ENCODE measurements at regions not wholly inside any gene's neighbourhood (a gene's known extent, or its start where the extent isn't known, plus 50 kb on each side); places are given as distances from the start of the nearest gene placed in this dataset.
"Not testable (repeated sequence)": the region's sequence is repeated elsewhere in the genome, so short reads cannot be mapped to it uniquely, and the experiment has no call there.

- no peak for DNase-seq
Observed at GRCh38 chr11:130551388-130551787, 102.9 kb downstream of the ADAMTS15 start.

DNA sequence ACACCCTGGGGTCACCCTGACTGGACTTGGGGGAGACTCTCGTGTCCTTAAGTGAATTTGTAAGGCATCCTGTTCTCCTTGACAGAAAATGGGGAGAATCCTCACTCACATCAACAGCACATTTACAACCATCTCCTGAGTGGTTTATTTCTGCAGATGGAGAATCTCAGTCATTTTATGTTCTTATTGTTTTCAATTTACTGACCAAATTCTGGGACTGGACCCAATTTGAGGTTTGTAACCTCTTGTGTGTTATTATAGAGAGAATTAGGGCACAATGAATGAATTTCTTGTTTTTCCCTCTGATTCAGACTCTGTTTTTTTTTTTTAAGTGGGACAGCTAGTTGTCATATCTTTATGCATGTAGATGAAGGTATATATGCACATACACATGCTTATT is 104.9 kb downstream of the ADAMTS15 start:
- no peak for DNase-seq

DNA sequence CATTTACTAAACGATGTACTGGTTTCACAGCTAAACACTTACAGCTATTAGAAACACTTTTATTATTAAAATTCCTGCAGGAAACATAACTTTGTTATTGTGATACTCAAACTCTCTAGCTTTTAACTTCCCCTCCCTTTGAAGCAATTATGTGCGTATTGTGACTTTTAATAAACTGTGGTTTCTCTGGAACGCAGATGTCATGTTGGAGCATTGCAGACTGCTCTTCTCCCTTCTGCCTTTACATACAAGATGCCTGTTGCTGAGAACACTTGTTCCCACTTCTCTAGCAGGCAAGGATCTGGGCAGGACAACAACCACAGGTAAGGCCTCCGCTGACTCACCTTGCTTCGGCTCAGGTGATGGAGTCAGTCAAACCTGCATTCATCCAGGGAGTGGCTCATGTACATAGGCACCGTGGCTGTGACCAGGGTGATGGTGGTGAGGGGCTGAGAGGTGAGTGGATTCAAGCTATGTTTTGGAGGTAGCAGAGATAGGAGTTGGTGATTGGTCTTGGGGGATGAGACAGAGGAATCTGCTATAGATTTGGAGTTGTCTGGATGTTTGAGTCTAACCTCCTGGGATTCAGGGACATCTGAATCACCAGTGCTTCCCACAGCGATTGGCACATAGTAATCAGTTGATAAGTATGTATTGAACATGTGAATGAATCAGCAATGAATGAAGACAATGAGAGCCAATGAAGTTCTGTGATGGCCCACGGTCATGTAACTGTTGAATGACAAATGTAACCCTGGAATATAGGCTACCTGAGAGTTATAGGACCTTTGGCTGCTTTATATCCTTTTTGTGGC is 106.0 kb downstream of the ADAMTS15 start:
- DNase-seq = no peak

GRCh38 chr11:130555251-130555841 is 106.9 kb downstream of the ADAMTS15 start:
- no peak for DNase-seq

DNA sequence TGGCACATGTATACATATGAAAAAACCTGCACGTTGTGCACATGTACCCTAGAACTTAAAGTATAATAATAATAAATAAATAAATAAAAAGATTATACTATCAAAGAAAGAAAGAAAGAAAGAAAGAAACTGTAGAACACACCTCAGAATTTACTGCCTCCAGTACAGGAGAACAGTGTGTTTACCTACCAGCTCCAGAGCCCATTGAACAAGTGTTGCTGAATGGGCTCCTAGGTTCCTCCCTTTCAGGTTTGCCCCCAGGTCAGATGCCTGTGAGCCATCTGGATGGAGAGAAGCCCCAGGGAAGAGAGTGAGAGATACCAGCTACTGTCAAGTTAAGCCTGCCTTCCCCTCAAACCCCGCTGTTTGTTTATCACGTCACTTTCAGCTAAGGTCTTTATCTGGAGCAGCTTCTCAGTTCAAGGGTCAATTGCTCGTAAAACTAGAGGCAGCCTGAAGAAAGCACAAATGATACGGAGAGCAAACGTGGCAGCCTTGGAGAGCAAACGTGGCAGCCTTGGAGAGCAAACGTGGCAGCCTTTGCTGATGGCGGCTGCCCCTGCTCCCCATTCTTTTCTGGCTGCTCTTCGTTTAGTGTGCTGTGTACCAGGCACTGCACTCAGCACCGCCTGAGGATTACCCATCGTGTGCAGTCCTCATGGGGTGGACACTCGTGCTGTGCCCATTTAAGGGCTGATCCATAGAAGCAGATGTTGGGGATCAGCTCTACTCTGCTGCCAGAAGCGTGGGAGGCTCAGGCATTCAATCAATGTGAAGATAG is 111.7 kb downstream of the ADAMTS15 start:
- no peak for DNase-seq

GRCh38 chr11:130560781-130561109 is 112.3 kb downstream of the ADAMTS15 start:
- no peak for DNase-seq

DNA sequence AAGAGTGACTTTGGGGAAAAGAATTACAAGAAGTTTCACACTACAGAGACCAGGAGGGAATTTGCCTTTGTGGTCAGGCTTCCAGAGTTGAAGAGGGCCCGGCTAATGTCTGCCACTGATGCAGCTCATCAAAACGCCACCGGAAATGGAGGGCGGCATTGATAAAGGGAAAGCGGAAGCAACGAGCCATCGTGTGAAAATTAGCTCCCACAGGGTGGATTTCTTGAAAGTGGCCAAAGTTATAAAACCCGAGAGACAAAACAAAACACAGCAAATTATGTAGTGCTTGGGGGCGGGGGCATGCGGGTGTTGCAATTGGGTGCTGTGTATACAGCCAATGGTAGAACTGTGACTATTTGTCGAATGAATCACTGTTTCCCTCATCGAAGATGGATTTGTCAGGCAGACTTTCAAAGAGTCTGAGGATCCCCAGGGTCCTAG is 113.0 kb downstream of the ADAMTS15 start:
- DNase-seq = no peak

GRCh38 chr11:130562549-130562948 is 114.1 kb downstream of the ADAMTS15 start:
- no peak for DNase-seq

DNA sequence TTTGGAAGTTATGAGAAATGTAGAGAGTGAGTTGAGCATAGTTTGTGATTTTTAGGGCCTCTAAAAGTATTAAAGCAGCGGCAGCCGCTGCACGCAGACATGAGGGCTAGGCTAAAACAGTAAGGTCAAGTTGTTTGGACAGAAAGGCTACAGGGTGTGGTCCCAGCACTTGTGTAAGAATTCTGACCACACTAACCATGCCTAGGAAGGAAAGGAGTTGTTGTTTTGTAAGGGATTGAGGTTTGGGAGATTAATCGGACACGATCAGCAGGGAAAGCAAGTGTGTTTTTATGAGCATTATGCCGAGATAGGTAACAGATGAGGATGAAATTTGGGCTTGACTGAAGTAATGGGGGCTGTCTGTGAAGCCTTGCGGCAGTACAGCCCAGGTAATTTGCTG is 117.9 kb downstream of the ADAMTS15 start:
- DNase-seq = not testable (repeated sequence)

DNA sequence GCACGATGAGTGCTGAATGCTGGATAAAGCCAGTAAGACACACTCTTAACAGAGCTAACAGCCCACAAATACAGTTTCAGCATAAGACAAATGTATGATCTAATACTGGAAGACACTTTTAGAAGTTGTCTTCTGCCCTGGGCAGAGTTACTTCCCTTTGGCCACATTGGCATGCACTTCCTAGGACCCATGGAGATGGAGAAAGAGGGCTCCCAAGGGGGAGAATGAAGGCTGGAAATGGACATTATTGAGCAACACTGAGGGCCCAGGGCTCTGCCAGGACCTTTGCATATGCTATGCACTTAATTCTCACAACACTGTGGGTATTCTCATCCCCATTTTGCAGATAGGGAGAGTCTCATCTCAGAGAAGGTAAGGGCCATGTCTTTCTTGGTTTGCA is 123.1 kb downstream of the ADAMTS15 start:
- no peak for DNase-seq

- DNase-seq = no peak
Observed at GRCh38 chr11:130571947-130572584, 123.6 kb downstream of the ADAMTS15 start.

GRCh38 chr11:130573767-130574166 is 125.3 kb downstream of the ADAMTS15 start:
- no peak for DNase-seq

DNA sequence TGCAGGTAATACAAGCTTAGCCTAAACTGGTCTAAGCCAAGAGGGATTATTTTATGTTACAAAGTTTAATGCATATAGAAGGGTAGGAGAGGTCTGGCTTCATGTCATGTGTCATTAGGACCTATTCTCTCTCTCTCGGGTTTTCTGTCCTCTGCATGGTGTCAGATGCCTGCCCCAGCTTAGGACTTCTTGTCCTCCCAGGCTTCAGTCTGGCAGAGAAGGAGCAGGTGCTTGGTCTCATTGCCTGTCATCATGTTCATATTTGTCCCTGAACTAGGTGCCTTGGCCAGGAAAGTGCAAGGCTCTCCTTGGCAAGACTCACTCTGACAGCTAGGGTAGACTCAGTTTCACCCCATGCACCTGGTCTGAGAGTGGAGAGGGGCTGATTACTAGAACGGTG is 126.3 kb downstream of the ADAMTS15 start:
- no peak for DNase-seq

GRCh38 chr11:130576146-130576545 is 127.7 kb downstream of the ADAMTS15 start:
- DNase-seq = no peak

DNA sequence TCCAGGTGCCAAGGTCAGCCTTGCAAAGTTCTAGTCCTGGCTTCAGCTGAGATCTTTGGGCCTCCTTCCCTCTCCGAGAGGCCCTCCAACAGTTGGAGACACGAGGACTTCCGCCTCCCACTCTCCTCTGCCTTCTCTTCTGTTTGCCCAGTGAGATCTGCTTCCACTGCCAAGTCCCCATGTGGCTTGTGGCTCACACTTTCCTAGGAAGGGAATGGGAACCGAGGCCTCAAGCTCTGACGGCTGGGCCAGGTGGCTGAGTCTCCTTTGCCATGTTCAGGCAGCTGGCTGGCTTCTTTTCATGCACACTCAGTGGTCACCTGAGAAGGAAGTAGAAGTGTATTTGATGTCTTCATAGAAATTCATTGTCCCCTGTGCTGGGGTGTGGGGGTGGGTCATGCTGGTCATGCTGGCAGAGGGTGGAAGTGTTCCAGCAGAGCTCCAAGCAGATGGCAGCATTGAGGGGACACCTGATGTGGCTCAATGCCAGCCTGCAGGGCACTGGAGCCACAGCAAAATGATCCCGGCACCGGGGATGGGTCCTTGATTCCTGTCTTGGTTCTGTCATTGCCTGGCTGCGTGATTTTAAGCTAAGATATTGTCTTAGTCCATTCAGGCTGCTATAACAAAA is 130.4 kb downstream of the ADAMTS15 start:
- no peak for DNase-seq

- peak; percentile 3 for DNase-seq
Observed at GRCh38 chr11:130580372-130580771, 131.9 kb downstream of the ADAMTS15 start.

DNA sequence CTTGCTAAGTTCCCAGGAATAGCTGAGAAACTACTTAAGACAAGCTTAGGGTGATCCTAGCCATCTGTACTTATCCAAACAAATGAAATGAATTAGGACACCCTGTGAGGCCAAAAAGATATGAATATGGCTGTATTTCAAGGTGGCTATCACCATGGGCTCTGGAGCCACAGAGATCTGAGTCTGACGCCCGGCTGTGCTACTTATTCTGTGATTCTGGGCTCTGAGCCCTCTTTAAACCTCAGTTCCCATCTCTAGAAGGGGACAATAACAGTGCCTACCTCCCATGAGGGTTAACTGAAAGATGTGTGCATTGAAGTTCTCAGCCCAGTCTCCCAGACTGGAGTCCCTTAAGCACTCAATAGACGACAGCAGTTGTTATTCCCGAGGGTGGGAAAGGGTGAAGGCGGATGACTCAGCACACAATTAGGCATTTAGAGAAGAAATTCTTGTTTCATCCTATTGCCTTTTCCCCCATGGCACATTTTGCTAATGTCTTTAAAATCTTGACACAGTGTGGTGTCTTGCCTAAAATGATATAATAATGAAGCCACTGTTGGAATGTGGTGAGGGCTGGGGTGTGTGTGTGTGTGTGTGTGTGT is 132.5 kb downstream of the ADAMTS15 start:
- DNase-seq = no peak

DNA sequence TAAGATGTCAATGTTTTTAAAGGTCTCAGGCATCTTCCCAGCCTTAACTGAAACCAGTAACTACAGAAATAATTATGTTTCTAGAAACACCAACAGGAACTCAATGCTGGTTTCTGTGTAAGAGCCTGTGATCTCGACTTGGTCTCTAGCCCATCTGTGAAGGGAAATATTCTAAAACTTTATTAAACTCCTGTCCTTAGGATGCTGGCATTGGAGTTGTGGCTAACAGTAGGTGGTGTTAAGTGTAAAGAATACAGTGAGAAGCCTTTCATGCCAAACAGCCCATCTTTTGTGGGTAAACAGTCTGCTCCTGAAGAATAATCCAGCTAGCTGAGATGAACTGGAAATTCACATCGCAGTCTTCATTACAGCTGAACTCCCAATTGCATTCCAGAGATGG is 133.2 kb downstream of the ADAMTS15 start:
- no peak for DNase-seq

DNA sequence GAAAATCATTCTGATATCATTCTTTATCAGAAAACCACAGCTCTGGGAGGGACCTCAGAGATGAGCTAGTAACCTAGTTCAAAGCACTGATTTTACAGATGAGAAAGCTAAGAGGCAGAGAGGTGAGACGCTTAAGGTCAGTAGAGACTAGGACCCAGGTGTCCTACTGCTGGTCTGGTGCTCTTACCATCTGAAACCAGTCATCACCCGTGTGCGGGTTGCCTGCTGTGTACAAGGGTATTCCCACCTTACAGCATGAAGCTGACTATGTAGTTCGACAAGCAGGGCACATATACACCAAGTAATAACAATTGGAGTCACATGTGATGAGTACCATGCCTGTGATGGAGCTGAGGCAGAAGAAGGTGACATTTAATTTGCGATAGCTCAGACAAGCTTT is 133.7 kb downstream of the ADAMTS15 start:
- DNase-seq = no peak

DNA sequence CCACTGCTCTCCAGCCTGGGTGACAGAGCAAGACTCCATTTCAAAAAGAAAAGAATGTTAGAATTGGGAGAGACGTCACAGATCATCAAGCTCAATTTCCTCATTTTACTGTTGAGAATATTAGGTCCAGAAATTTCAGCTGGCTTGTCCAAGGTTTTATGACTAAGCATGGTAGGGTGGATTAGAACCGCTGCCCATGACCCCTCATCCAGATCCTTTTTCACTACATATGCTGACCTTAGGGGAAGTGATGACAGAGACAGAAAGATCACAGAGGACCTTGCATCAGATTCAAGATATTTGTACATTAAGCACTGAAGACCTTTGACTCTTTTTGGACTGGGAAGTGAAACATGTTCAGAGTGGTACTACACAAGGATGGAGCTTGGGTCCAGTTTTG is 134.5 kb downstream of the ADAMTS15 start:
- DNase-seq = no peak

GRCh38 chr11:130583801-130584211 is 135.4 kb downstream of the ADAMTS15 start:
- no peak for DNase-seq

- DNase-seq = no peak
Observed at GRCh38 chr11:130585545-130585944, 137.1 kb downstream of the ADAMTS15 start.

- DNase-seq = no peak
Observed at GRCh38 chr11:130587658-130588057, 139.2 kb downstream of the ADAMTS15 start.
